HCT116 (cell line): ENCODE measurements at regions not wholly inside any gene's neighbourhood (a gene's known extent, or its start where the extent isn't known, plus 50 kb on each side); places are given as distances from the start of the nearest gene placed in this dataset.

Source experiments
- ATAC-seq: fragments of 200-7000 bp; cut with Tn5 transposase; 2 replicates; pipeline ENCODE4 v1.9.1; 2020; ENCODE audit warnings: mild to moderate bottlenecking, moderate library complexity
- BruUV-seq: library from RNA; stranded (reverse); fragments of 400-500 nt; replicated peaks from 2 replicates; lab custom pipeline; 2021; lab: Mats Ljungman, UMichigan
- CTCF ChIA-PET: fragments of 300-600 bp; sonication (Branson Sonifier 250); formaldehyde crosslinking; loops from one replicate; lab custom pipeline; 2021; ENCODE audit warnings: antibody characterized with exemption; lab: Charles Lee
- POLR2A ChIA-PET: fragments of 300-600, 350-600 bp; sonication (Branson Sonifier 250); formaldehyde crosslinking; loops from one replicate; lab custom pipeline; 2021; ENCODE audit warnings: antibody characterized with exemption; lab: Charles Lee
- RAD21 ChIA-PET, 2 experiments: fragments of 300-600 bp; sonication (Branson Sonifier 250); formaldehyde crosslinking; loops; one replicate each; lab custom pipeline; 2023; ENCODE audit warnings: low total read pairs in 2 of 2; ENCODE audit not compliant: uncharacterized antibody in 2 of 2, unreplicated experiment in 2 of 2, low non-redundant PET in 1 of 2; lab: Charles Lee
- DNase-seq: peaks from one replicate; pipeline ENCODE4 v3.0.0-alpha.2; 2010; ENCODE audit warnings: low read depth, low spot score
- H2AFZ ChIP-seq: fragments of 200-600 bp; shearing (Covaris generic), sonication (generic); 2 replicates; pipeline ENCODE4 v1.6.1; 2017; ENCODE audit warnings: low read depth, mixed run types, mixed read lengths, antibody characterized with exemption, low read length; ENCODE audit not compliant: poor library complexity, severe bottlenecking
- H3K27ac ChIP-seq: 2 replicates; pipeline ENCODE4 v1.5.1; 2012; ENCODE audit warnings: low read depth, low read length
- H3K27me3 ChIP-seq: fragments of 200-600 bp; sonication (generic); 2 replicates; pipeline ENCODE4 v1.6.1; 2016; ENCODE audit warnings: mixed run types, low read length, mixed read lengths; ENCODE audit not compliant: insufficient read depth
- H3K36me3 ChIP-seq, 2 experiments: fragments of 200-500 bp in 1 of 2; fragments of 200-600 bp in 1 of 2; sonication (Bioruptor generic) in 1 of 2; sonication (generic) in 1 of 2; 2 replicates each; pipeline versions ENCODE4 v1.5.1 to v1.6.1; 2014 to 2016; ENCODE audit warnings: low read length in 2 of 2, inconsistent platforms in 1 of 2, mixed read lengths in 1 of 2, mixed run types in 1 of 2; ENCODE audit not compliant: insufficient read depth in 2 of 2, control insufficient read depth in 1 of 2
- H3K4me1 ChIP-seq, 2 experiments: fragments of 200-600 bp in 1 of 2; sonication (generic) in 1 of 2; 2 replicates each; pipeline versions ENCODE4 v1.5.1 to v1.6.1; 2012 to 2017; ENCODE audit warnings: low read length in 2 of 2, inconsistent platforms in 1 of 2, mild to moderate bottlenecking in 1 of 2, mixed read lengths in 1 of 2, mixed run types in 1 of 2, moderate library complexity in 1 of 2; ENCODE audit not compliant: insufficient read depth in 2 of 2, control insufficient read depth in 1 of 2
- H3K4me2 ChIP-seq: fragments of 200-600 bp; sonication (generic); 2 replicates; pipeline ENCODE4 v1.6.1; 2017; ENCODE audit warnings: mixed run types, low read length, mixed read lengths
- H3K4me3 ChIP-seq, 2 experiments: fragments of 200-600 bp in 1 of 2; sonication (generic) in 1 of 2; replicated peaks in 1 of 2; 2 replicates each; pipeline ENCODE4 v1.5.1; 2011 to 2016; ENCODE audit warnings: low read length in 2 of 2, control low read depth in 1 of 2, low read depth in 1 of 2, mild to moderate bottlenecking in 1 of 2, mixed read lengths in 1 of 2, mixed run types in 1 of 2
- H3K79me2 ChIP-seq: fragments of 200-600 bp; sonication (generic); 2 replicates; pipeline ENCODE4 v1.6.1; 2017; ENCODE audit warnings: mild to moderate bottlenecking, mixed run types, low read length, moderate library complexity, mixed read lengths; ENCODE audit not compliant: insufficient read depth
- H3K9ac ChIP-seq: fragments of 200-600 bp; sonication (generic); 2 replicates; pipeline ENCODE4 v1.6.1; 2016; ENCODE audit warnings: low read length, mixed read lengths
- H3K9me2 ChIP-seq: fragments of 200-600 bp; sonication (generic), shearing (Covaris generic); 2 replicates; pipeline ENCODE4 v1.6.1; 2017; ENCODE audit warnings: mixed run types, mild to moderate bottlenecking, moderate library complexity; ENCODE audit not compliant: insufficient read depth
- H3K9me3 ChIP-seq, 2 experiments: fragments of 200-500 bp in 1 of 2; fragments of 200-600 bp in 1 of 2; sonication (Bioruptor generic) in 1 of 2; sonication (generic) in 1 of 2; 2 replicates each; pipeline ENCODE4 v1.6.1; 2014 to 2017; ENCODE audit warnings: low read length in 2 of 2, mixed read lengths in 2 of 2, inconsistent platforms in 1 of 2, low read depth in 1 of 2, mild to moderate bottlenecking in 1 of 2, mixed run types in 1 of 2, moderate library complexity in 1 of 2; ENCODE audit not compliant: control insufficient read depth in 1 of 2, insufficient read depth in 1 of 2
- H4K20me1 ChIP-seq: fragments of 200-600 bp; sonication (generic), shearing (Covaris generic); 2 replicates; pipeline ENCODE4 v1.6.1; 2017; ENCODE audit warnings: mixed run types, mild to moderate bottlenecking, moderate library complexity; ENCODE audit not compliant: insufficient read depth
- CBX3 ChIP-seq: IDR thresholded peaks from 2 replicates; pipeline ENCODE4 v1.6.1; 2012; ENCODE audit warnings: low read depth
- CEBPB ChIP-seq: IDR thresholded peaks from 2 replicates; pipeline ENCODE4 v1.6.1; 2012; ENCODE audit warnings: low read depth
- EZH2 ChIP-seq: fragments of 200-600 bp; sonication (generic); IDR thresholded peaks from 2 replicates; pipeline ENCODE4 v1.6.1; 2017; ENCODE audit warnings: antibody characterized with exemption, mixed run types
- POLR2AphosphoS5 ChIP-seq: IDR thresholded peaks from 2 replicates; pipeline ENCODE4 v1.6.1; 2011; ENCODE audit warnings: mild to moderate bottlenecking, low read depth, low read length, moderate library complexity
- RAD21 ChIP-seq: IDR thresholded peaks from 2 replicates; pipeline ENCODE4 v1.6.1; 2012; ENCODE audit warnings: low read depth, mild to moderate bottlenecking
- TCF7L2 ChIP-seq: IDR thresholded peaks from 2 replicates; pipeline ENCODE4 v1.7.0; 2011; ENCODE audit warnings: borderline replicate concordance, inconsistent platforms; ENCODE audit not compliant: insufficient read depth, insufficient read length; ENCODE audit errors: extremely low read depth
- ZFX ChIP-seq: fragments of 450-650 bp; IDR thresholded peaks from 2 replicates; pipeline ENCODE4 v1.6.1; 2017
- intact Hi-C: fragments of 100-400 bp; cut with micrococcal nuclease; formaldehyde crosslinking; loops from 2 replicates; pipeline ENCODE4 v1.10.0; 2022
- TF ChIP-seq, protein P1 (sequence below): IDR thresholded peaks from 2 replicates; pipeline ENCODE4 v1.6.1; 2012
- TF ChIP-seq, protein P2 (sequence below): IDR thresholded peaks from 2 replicates; pipeline ENCODE4 v1.6.1; 2012
- TF ChIP-seq, protein P3 (sequence below), 3 experiments: fragments of 200-600 bp in 1 of 3; sonication (generic) in 1 of 3; IDR thresholded peaks in 2 of 3; conservative IDR thresholded peaks in 1 of 3; 2 replicates each; pipeline ENCODE4 v1.5.1; 2012 to 2017; ENCODE audit warnings: low read depth in 2 of 3, low read length in 2 of 3, antibody characterized with exemption in 1 of 3, borderline replicate concordance in 1 of 3, control low read depth in 1 of 3, mild to moderate bottlenecking in 1 of 3, mixed read lengths in 1 of 3, mixed run types in 1 of 3, moderate library complexity in 1 of 3; ENCODE audit not compliant: insufficient read depth in 1 of 3

DNA sequence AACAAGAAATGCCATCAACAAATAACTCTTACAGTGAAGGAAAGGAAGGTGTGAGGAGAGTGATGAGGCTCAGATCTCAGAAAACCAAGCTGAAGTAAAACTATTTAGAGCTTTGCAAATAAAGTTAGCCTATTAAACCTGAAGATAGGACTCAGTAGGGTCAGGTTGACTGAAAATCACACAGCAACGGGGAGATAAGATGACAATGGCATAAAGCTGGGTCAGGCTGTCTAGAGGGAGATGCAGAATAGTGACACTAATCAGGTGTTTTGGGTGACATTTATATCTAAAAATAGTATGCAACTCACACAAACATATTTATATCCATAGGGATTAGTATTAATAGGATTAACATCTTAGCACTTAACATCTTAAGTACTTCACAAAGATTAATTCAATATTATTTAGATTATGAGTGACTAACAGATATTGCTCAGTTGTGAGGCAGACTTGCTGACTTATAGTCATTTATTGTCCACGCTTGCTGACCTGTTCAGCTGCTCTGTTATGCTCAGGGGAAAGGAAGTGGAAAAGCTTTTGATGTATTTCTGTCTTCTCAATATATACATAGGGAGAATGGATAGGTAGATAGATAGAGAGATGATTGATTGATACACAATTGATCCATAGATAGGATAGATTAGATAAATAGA lies 130.7 kb upstream of the GUCY1A1 start:
- no TSS peak for BruUV-seq

More for the DNA sequence above, 130.7 kb upstream of the GUCY1A1 start:
- H3K4me3 ChIP-seq, result no peak overlapping the region
- RAD21 ChIA-PET, result no interaction called here
- no peak overlapping the region for H3K27ac ChIP-seq
- no peaks in the 10 kb centered on the region; a peak in 1 of 4 replicates for H3K36me3 ChIP-seq
- POLR2A ChIA-PET, result no interaction called here
- H3K79me2 ChIP-seq, result no peaks in the 10 kb centered on the region
- H3K4me1 ChIP-seq, result no peaks in the 10 kb centered on the region
- no peaks in the 10 kb centered on the region for H3K9me2 ChIP-seq
- H2AFZ ChIP-seq, result no peak overlapping the region
- CTCF ChIA-PET, result no interaction called here
- TF ChIP-seq CEBPB (no peak), POLR2AphosphoS5 (no peak), CBX3 (no peak), EZH2 (no peak), ZFX (no peak), RAD21 (no peak), TCF7L2 (no peak)
- TF ChIP-seq, protein P1, sequence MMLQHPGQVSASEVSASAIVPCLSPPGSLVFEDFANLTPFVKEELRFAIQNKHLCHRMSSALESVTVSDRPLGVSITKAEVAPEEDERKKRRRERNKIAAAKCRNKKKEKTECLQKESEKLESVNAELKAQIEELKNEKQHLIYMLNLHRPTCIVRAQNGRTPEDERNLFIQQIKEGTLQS, result no peak
- TF ChIP-seq, protein P2, sequence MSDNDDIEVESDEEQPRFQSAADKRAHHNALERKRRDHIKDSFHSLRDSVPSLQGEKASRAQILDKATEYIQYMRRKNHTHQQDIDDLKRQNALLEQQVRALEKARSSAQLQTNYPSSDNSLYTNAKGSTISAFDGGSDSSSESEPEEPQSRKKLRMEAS, result no peak
- TF ChIP-seq, protein P3, sequence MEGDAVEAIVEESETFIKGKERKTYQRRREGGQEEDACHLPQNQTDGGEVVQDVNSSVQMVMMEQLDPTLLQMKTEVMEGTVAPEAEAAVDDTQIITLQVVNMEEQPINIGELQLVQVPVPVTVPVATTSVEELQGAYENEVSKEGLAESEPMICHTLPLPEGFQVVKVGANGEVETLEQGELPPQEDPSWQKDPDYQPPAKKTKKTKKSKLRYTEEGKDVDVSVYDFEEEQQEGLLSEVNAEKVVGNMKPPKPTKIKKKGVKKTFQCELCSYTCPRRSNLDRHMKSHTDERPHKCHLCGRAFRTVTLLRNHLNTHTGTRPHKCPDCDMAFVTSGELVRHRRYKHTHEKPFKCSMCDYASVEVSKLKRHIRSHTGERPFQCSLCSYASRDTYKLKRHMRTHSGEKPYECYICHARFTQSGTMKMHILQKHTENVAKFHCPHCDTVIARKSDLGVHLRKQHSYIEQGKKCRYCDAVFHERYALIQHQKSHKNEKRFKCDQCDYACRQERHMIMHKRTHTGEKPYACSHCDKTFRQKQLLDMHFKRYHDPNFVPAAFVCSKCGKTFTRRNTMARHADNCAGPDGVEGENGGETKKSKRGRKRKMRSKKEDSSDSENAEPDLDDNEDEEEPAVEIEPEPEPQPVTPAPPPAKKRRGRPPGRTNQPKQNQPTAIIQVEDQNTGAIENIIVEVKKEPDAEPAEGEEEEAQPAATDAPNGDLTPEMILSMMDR (IDR thresholded peaks at IDR 0.05 in 2 of 3, conservative IDR thresholded peaks at IDR 0.05 in 1 of 3; ENCODE audit: borderline replicate concordance in 1 of 3, insufficient read depth in 1 of 3, low read depth in 2 of 3, low read length in 2 of 3), result no peak
- no peaks in the 10 kb centered on the region for H3K9me3 ChIP-seq
- intact Hi-C loops, result no loop called here
- no peak overlapping the region for H3K4me2 ChIP-seq
- no peaks in the 10 kb centered on the region for H3K27me3 ChIP-seq
- H4K20me1 ChIP-seq, result no peaks in the 10 kb centered on the region
- no peak for ATAC-seq
- no peak for DNase-seq
- no peak overlapping the region for H3K9ac ChIP-seq
